ENCODE measurements at regions not wholly inside any gene's neighbourhood (a gene's known extent, or its start where the extent isn't known, plus 50 kb on each side); places are given as distances from the start of the nearest gene placed in this dataset.

DNA sequence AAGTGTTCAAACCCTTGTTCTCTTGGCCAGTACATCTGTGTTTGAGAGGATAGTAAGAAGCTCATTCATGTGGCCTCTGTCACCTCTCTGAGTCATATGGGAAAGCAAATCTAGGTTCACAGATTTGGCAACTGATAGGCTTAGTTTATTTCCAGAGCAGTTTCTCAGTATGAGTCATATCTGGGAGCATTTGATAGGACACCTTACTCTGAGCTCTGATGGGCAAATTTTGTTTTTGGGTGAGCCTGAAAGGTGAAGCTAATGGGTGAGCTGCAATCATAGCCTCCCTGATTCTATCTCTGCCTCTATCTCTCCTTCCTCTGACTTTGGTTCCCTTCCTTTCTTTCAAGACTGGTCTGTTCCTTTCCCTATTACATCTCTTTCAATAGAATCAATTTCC, 134.4 kb downstream of the S1PR1 start:
- TF ChIP-seq, protein P1, sequence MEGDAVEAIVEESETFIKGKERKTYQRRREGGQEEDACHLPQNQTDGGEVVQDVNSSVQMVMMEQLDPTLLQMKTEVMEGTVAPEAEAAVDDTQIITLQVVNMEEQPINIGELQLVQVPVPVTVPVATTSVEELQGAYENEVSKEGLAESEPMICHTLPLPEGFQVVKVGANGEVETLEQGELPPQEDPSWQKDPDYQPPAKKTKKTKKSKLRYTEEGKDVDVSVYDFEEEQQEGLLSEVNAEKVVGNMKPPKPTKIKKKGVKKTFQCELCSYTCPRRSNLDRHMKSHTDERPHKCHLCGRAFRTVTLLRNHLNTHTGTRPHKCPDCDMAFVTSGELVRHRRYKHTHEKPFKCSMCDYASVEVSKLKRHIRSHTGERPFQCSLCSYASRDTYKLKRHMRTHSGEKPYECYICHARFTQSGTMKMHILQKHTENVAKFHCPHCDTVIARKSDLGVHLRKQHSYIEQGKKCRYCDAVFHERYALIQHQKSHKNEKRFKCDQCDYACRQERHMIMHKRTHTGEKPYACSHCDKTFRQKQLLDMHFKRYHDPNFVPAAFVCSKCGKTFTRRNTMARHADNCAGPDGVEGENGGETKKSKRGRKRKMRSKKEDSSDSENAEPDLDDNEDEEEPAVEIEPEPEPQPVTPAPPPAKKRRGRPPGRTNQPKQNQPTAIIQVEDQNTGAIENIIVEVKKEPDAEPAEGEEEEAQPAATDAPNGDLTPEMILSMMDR (IDR thresholded peaks at IDR 0.05) = no peak
- TF ChIP-seq POLR2A (IDR thresholded peaks at IDR 0.05) (no peak), EP300 (IDR thresholded peaks at IDR 0.05; ENCODE audit: low read depth) (no peak), POLR2AphosphoS5 (IDR thresholded peaks at IDR 0.05) (no peak)
